Muscle of leg (tissue), 3 donors: ENCODE measurements at regions not wholly inside any gene's neighbourhood (a gene's known extent, or its start where the extent isn't known, plus 50 kb on each side); places are given as distances from the start of the nearest gene placed in this dataset.

Experiments
- DNase-seq: peaks from one replicate; pipeline ENCODE4 v3.0.0; 2013
- H3K27ac ChIP-seq: one replicate; pipeline ENCODE4 v1.5.1; 2013; ENCODE audit warnings: mild to moderate bottlenecking, low read length, control low read depth
- H3K27me3 ChIP-seq: one replicate; pipeline ENCODE4 v1.6.1; 2013; ENCODE audit warnings: low read length; ENCODE audit not compliant: control insufficient read depth, insufficient read depth
- H3K36me3 ChIP-seq: one replicate; pipeline ENCODE4 v1.6.1; 2013; ENCODE audit warnings: low read length; ENCODE audit not compliant: control insufficient read depth, insufficient read depth
- H3K4me1 ChIP-seq: one replicate; pipeline ENCODE4 v1.6.1; 2013; ENCODE audit warnings: low read length; ENCODE audit not compliant: control insufficient read depth, insufficient read depth
- H3K4me3 ChIP-seq: one replicate; pipeline ENCODE4 v1.5.1; 2013; ENCODE audit warnings: low read length, control low read depth
- H3K9me3 ChIP-seq: replicated peaks from 2 replicates; pipeline ENCODE4 v1.6.1; 2013; ENCODE audit warnings: low read depth, low read length; ENCODE audit not compliant: control insufficient read depth
- WGBS: methylation state at CpG from one replicate; pipeline ENCODE4 v1.1.5; 2013; ENCODE audit warnings: missing lambda C conversion rate; ENCODE audit not compliant: insufficient coverage; 5-methylcytosine and 5-hydroxymethylcytosine counted together

DNA sequence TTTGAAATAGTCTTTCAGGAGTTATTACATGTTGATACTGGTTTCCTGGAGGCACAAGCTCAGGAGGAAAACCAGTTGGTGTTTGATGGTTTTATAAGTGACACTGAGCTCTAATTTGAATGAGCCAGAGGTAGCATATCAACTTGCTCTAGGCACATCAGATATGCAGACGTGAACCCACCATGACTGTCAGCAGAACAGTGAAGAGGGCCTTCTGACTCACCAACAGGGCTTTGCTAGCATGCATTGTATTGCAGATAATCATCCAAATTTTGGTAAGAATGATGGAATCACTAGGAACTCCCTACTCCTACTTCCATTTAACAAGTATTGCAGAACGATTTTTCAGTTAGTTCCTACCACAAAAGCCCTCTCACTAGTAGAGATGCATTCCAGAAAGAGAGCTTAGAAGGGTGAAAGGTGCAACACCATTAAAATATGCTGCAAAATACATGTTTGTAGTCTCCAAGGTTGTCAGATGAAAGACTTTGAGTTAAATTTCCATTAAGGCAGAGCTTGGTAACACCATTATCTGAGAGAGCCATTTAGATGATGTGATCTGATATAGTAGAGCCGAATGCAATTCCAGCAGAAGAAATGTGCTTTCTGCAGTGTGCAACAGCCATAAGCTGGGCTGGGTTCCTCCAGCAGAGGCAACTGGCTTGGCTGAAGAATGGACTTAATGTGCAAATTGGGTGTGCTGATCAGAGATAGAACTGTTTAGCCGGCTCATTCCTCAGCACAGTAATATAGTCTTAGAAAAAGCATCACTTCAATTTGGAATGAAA, 968.7 kb upstream of the ADGRB3 start:
- Histone ChIP-seq H3K4me1 (no peaks in the 10 kb centered on the region), H3K27ac (no peak overlapping the region), H3K4me3 (no peak overlapping the region), H3K9me3 (peaks cover 5% of the 10 kb centered on the region), H3K36me3 (no peaks in the 10 kb centered on the region), H3K27me3 (no peaks in the 10 kb centered on the region)
- no peak for DNase-seq
- WGBS, result 63% methylated on average over 2 of the region's 4 CpGs

DNA sequence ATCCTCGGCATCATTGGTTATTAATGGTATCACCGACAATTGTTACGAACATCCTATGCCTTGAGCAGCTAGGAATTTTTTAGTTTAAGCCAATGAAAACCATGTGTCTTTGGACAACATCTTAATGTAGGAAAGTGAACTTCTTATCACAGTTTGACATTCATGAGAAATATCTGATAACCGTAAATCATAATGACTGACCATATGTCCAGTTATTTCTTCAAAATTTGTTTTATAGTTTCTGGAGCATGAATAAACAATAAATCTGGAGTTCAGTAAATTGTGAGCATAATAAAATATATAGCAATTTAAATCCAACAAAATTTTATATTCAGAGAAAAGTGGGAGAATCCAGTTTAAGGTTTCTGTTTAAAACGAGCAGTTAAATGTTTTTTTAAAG, 970.1 kb upstream of the ADGRB3 start:
- H3K27ac ChIP-seq, result no peak overlapping the region
- H3K4me1 ChIP-seq, result no peaks in the 10 kb centered on the region
- H3K4me3 ChIP-seq, result no peak overlapping the region
- H3K36me3 ChIP-seq, result no peaks in the 10 kb centered on the region
- no peak for DNase-seq
- WGBS, result 80% methylated on average over 2 of the region's 5 CpGs
- no peaks in the 10 kb centered on the region for H3K27me3 ChIP-seq
- peaks cover 5% of the 10 kb centered on the region for H3K9me3 ChIP-seq

DNA sequence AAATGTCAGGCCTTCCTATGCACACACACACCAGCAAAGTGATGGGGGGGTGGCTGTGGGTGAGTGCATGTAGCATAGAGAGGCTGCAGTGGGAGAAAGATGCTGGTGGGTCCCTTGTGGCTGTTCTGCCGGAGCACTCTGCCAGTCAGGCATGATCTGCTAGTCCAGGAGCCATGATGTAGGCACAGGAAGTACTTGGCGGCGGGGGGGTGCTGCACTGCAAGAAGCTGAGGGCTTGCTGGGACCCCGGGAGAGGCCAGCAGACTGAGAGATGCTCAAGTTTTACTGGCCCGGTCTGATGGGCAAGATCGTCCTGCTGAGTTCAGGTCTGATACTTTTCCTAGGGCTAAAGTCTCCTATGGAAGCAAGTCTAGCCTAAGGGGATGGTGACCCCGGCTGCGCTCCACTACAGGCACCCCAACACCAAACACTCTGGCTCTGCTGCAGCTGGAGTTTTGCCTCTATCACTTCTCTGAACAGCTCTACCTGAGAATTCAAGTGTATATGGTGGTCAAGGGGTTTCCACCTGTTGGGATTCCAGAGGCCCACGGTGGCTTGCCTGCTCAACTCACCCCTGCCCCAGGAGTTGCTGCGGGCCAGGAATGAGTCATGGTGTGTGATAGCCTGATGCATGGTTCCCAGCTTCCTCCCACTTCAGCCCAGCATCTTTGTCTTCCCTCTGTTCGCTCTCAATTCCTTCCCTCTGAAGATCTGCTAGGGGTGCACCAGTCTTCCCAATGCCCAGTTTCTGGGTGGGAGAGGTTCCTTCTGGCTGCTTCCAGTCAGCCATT, 971.8 kb upstream of the ADGRB3 start:
- Histone ChIP-seq H3K36me3 (no peaks in the 10 kb centered on the region), H3K4me1 (no peaks in the 10 kb centered on the region), H3K27ac (no peak overlapping the region), H3K27me3 (no peaks in the 10 kb centered on the region), H3K9me3 (no peaks in the 10 kb centered on the region), H3K4me3 (no peak overlapping the region)
- no peak for DNase-seq
- WGBS, result 91% methylated on average over 7 of the region's 11 CpGs

DNA sequence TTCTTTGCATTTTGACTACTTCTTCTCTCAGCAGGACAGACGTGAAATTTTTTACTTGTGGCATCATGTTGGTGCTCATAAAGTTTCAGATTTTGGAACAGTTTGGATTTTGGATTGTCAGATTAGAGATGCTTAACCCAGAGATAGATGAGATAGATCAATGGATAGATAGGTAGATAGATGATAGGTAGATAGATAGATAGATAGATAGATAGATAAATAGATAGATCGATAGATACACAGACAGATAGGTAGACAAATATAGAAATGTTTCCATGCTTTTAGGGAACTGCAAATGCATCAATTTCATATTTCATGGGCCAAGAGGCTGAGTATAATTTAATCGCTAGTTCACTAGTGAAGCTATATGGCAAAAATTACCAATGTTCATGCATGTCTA, 981.5 kb upstream of the ADGRB3 start:
- no peak overlapping the region for H3K4me3 ChIP-seq
- H3K9me3 ChIP-seq, result no peaks in the 10 kb centered on the region
- H3K4me1 ChIP-seq, result no peaks in the 10 kb centered on the region
- no peak for DNase-seq
- H3K27ac ChIP-seq, result no peak overlapping the region
- H3K36me3 ChIP-seq, result no peaks in the 10 kb centered on the region
- no peaks in the 10 kb centered on the region for H3K27me3 ChIP-seq
- no CpG with 5 or more reads among the region's 3 CpGs for WGBS

DNA sequence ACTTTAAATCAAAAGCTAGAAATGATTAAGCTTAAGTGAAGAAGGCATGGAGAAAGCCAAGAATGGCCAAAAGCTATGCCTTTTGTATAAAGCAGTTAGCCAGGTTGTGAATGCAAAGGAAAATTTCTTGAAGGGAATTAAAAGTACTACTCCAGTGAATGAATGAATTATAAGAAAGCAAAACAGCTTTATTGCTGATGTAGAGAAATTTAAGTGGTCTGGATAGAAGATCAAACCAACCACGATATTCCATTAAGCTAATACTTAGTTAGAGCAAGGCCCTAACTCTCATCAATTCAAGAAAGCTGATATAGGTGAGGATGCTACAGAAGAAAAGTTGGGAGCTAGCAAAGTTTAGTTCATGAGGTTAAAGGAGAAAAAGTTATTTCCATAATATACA, 988.5 kb upstream of the ADGRB3 start:
- Histone ChIP-seq H3K36me3 (no peaks in the 10 kb centered on the region), H3K27ac (no peak overlapping the region), H3K4me1 (no peaks in the 10 kb centered on the region), H3K9me3 (no peaks in the 10 kb centered on the region), H3K27me3 (no peaks in the 10 kb centered on the region), H3K4me3 (no peak overlapping the region)
- no CpG with 5 or more reads among the region's 1 CpG for WGBS
- DNase-seq, result no peak

DNA sequence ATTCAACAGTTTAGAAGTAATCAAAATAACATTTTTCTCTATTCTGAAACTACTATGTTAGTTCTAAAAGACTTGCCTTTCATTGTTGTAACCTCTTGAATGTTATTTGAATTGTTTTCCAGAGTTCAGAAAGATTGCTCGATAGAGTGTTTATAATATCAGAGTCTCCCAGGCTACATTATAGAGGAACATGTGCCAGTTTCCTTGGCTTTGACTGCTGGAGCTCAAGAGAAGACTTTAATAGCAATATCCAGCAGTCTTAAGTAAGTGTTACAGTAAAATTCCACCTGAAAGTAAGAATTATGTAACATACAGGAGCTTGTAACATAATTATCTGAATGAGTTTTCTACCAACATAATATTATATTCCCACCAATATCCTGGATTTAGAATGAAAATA, 991.8 kb upstream of the ADGRB3 start:
- Histone ChIP-seq H3K36me3 (no peaks in the 10 kb centered on the region), H3K4me1 (no peaks in the 10 kb centered on the region), H3K9me3 (no peaks in the 10 kb centered on the region), H3K27me3 (no peaks in the 10 kb centered on the region), H3K4me3 (no peak overlapping the region), H3K27ac (no peak overlapping the region)
- peak; percentile 21 for DNase-seq
- WGBS, result no CpG with 5 or more reads among the region's 1 CpG

GRCh38 chr6:67642582-67642981, 992.5 kb upstream of the ADGRB3 start:
- no CpG with 5 or more reads among the region's 1 CpG for WGBS
- no peak for DNase-seq
- no peaks in the 10 kb centered on the region for H3K36me3 ChIP-seq

GRCh38 chr6:67640484-67640883, 994.6 kb upstream of the ADGRB3 start:
- H3K27me3 ChIP-seq, result no peaks in the 10 kb centered on the region
- H3K4me3 ChIP-seq, result no peak overlapping the region
- DNase-seq, result peak; percentile 5
- no peaks in the 10 kb centered on the region for H3K9me3 ChIP-seq
- no peaks in the 10 kb centered on the region for H3K36me3 ChIP-seq
- no peak overlapping the region for H3K27ac ChIP-seq
- H3K4me1 ChIP-seq, result no peaks in the 10 kb centered on the region

More at GRCh38 chr6:67642582-67642981, 992.5 kb upstream of the ADGRB3 start:
- no peak overlapping the region for H3K27ac ChIP-seq
- H3K9me3 ChIP-seq, result no peaks in the 10 kb centered on the region
- H3K4me1 ChIP-seq, result no peaks in the 10 kb centered on the region
- no peaks in the 10 kb centered on the region for H3K27me3 ChIP-seq
- no peak overlapping the region for H3K4me3 ChIP-seq

DNA sequence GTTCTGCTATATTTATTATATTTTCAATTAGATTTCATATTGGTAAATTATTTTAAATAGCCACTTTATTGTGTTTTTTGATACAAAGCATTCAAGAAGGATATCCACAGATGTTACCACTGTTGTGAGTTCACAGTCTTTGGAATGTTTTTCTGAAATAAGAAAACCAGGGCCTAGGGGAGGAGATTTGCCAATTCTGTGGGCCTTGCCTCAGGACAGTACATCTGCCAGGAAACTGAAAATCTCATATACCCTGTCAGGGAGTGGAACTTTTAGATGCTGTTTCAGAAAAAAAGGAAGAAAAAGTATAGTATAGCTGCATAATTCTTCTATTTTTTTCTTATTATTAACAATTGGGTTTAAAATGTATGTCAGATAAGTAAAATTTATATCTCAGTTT, 995.9 kb upstream of the ADGRB3 start:
- H3K36me3 ChIP-seq, result no peaks in the 10 kb centered on the region
- H3K4me1 ChIP-seq, result no peaks in the 10 kb centered on the region
- no peaks in the 10 kb centered on the region for H3K9me3 ChIP-seq
- H3K27me3 ChIP-seq, result no peaks in the 10 kb centered on the region
- no peak overlapping the region for H3K4me3 ChIP-seq
- no peak overlapping the region for H3K27ac ChIP-seq
- peak; percentile 63 for DNase-seq

GRCh38 chr6:67634199-67634598, 1000.9 kb upstream of the ADGRB3 start:
- no peaks in the 10 kb centered on the region for H3K36me3 ChIP-seq
- 100% methylated on average over 1 of the region's 2 CpGs for WGBS
- no peak overlapping the region for H3K27ac ChIP-seq
- H3K27me3 ChIP-seq, result no peaks in the 10 kb centered on the region
- no peaks in the 10 kb centered on the region for H3K9me3 ChIP-seq
- DNase-seq, result no peak
- no peaks in the 10 kb centered on the region for H3K4me1 ChIP-seq
- H3K4me3 ChIP-seq, result no peak overlapping the region
